HepG2 (cell line): ENCODE measurements at regions not wholly inside any gene's neighbourhood (a gene's known extent, or its start where the extent isn't known, plus 50 kb on each side); places are given as distances from the start of the nearest gene placed in this dataset.

Source experiments
- ATAC-seq: fragments of 200-7000 bp; cut with Tn5 transposase; 3 replicates; pipeline ENCODE4 v1.9.1; 2020; ENCODE audit warnings: mild to moderate bottlenecking, moderate library complexity
- BruUV-seq: library from RNA; stranded (reverse); fragments of 400-500 nt; replicated peaks from 2 replicates; lab custom pipeline; 2021; lab: Mats Ljungman, UMichigan
- CTCF ChIA-PET: fragments of 300-600 bp; formaldehyde crosslinking; extraction: SDS; loops from one replicate; lab custom pipeline; 2021; ENCODE audit warnings: low total read pairs, inconsistent platforms, low intra/inter-chr PET ratio; lab: Yijun Ruan, JAX
- POLR2A ChIA-PET: fragments of 350-600 bp; sonication (Branson Sonifier 250); formaldehyde crosslinking; loops from one replicate; lab custom pipeline; 2020; ENCODE audit warnings: antibody characterized with exemption, inconsistent platforms; lab: Yijun Ruan, JAX
- DNase-seq: peaks from one replicate; pipeline ENCODE4 v3.0.0-alpha.2; 2015; ENCODE audit warnings: low spot score
- FAIRE-seq: peaks from 3 replicates; lab custom pipeline; 2011; peaks lifted over from hg19 to GRCh38; lab: Jason Lieb, UNC
- H2AFZ ChIP-seq: one replicate; pipeline ENCODE4 v1.6.1; 2011; ENCODE audit warnings: low read length, inconsistent platforms
- H3K27ac ChIP-seq: fragments of 300-600 bp; 3 replicates; pipeline ENCODE4 v1.8.0; 2011; ENCODE audit warnings: mixed run types, mild to moderate bottlenecking, mixed read lengths, low read length, inconsistent platforms; ENCODE audit not compliant: insufficient read depth; ENCODE audit errors: extremely low read length
- H3K27me3 ChIP-seq, 2 experiments: fragments of 200-600 bp in 1 of 2; 2 replicates in 1 of 2; 3 replicates in 1 of 2; pipeline versions ENCODE4 v1.6.0 to v1.8.0; 2011; ENCODE audit warnings: low read length in 2 of 2, mild to moderate bottlenecking in 2 of 2, moderate library complexity in 2 of 2, inconsistent platforms in 1 of 2; ENCODE audit not compliant: insufficient read depth in 2 of 2, control insufficient read depth in 1 of 2
- H3K36me3 ChIP-seq, 2 experiments: fragments of 200-600 bp in 1 of 2; replicated peaks in 1 of 2; 2 replicates in 1 of 2; 3 replicates in 1 of 2; pipeline versions ENCODE4 v1.5.1 to v1.8.0; 2011; ENCODE audit warnings: low read length in 2 of 2, inconsistent platforms in 1 of 2; ENCODE audit not compliant: insufficient read depth in 2 of 2, control insufficient read depth in 1 of 2
- H3K4me1 ChIP-seq: 2 replicates; pipeline ENCODE4 v1.5.1; 2012; ENCODE audit warnings: low read length, inconsistent platforms; ENCODE audit not compliant: insufficient read depth
- H3K4me2 ChIP-seq: 2 replicates; pipeline ENCODE4 v1.6.0; 2011; ENCODE audit warnings: low read depth, low read length, inconsistent platforms
- H3K4me3 ChIP-seq, 3 experiments: fragments of 200-600 bp in 1 of 3; sonication (generic), shearing (Covaris generic) in 1 of 3; replicated peaks in 1 of 3; 2 replicates each; pipeline ENCODE4 v1.5.1; 2011 to 2016; ENCODE audit warnings: low read length in 3 of 3, inconsistent platforms in 2 of 3, low read depth in 2 of 3, mild to moderate bottlenecking in 2 of 3, control low read depth in 1 of 3, mixed read lengths in 1 of 3; ENCODE audit not compliant: insufficient read depth in 1 of 3
- H3K79me2 ChIP-seq: one replicate; pipeline ENCODE4 v1.6.1; 2011; ENCODE audit warnings: low read length, inconsistent platforms; ENCODE audit not compliant: insufficient read depth
- H3K9ac ChIP-seq: 2 replicates; pipeline ENCODE4 v1.6.0; 2011; ENCODE audit warnings: mild to moderate bottlenecking, low read depth, low read length, inconsistent platforms; ENCODE audit not compliant: insufficient read depth
- H3K9me3 ChIP-seq: 2 replicates; pipeline ENCODE4 v1.5.1; 2012; ENCODE audit warnings: mild to moderate bottlenecking, low read length
- H4K20me1 ChIP-seq: 2 replicates; pipeline ENCODE4 v1.6.0; 2011; ENCODE audit warnings: inconsistent platforms, mild to moderate bottlenecking, low read length, moderate library complexity; ENCODE audit not compliant: insufficient read depth
- AHR ChIP-seq: IDR thresholded peaks from 2 replicates; pipeline ENCODE4 v1.6.1; 2018; ENCODE audit warnings: missing genetic modification reagents, missing compliant biosample characterization
- CBX1 ChIP-seq: IDR thresholded peaks from one replicate; pipeline ENCODE4 v1.6.1; 2016; ENCODE audit warnings: antibody characterized with exemption, low read depth
- ERF ChIP-seq: IDR thresholded peaks from 2 replicates; pipeline ENCODE4 v1.6.1; 2018; ENCODE audit warnings: missing biosample characterization, missing genetic modification reagents
- FOSL2 ChIP-seq: sonication (generic); formaldehyde crosslinking; IDR thresholded peaks from 2 replicates; pipeline ENCODE4 v1.4.0; 2020; ENCODE audit warnings: missing genetic modification reagents
- GLI4 ChIP-seq: sonication (generic); formaldehyde crosslinking; IDR thresholded peaks from 2 replicates; pipeline ENCODE4 v1.5.1; 2020; ENCODE audit warnings: missing genetic modification reagents, mild to moderate bottlenecking, moderate library complexity, borderline replicate concordance
- HDAC1 ChIP-seq: sonication (generic); formaldehyde crosslinking; IDR thresholded peaks from 2 replicates; pipeline ENCODE4 v1.5.1; 2020; ENCODE audit warnings: mild to moderate bottlenecking, missing genetic modification reagents
- HMG20B ChIP-seq: conservative IDR thresholded peaks from 2 replicates; pipeline ENCODE4 v1.6.1; 2016; ENCODE audit warnings: missing genetic modification reagents, missing compliant biosample characterization
- MYC ChIP-seq: sonication (generic); formaldehyde crosslinking; IDR thresholded peaks from 2 replicates; pipeline ENCODE4 v1.9.0; 2021; ENCODE audit warnings: missing genetic modification reagents, borderline replicate concordance
- NCOA2 ChIP-seq: sonication (generic); formaldehyde crosslinking; IDR thresholded peaks from 2 replicates; pipeline ENCODE4 v1.8.0; 2022; ENCODE audit warnings: inconsistent platforms
- NFKBIZ ChIP-seq: IDR thresholded peaks from 2 replicates; pipeline ENCODE4 v1.6.1; 2018; ENCODE audit warnings: missing genetic modification reagents, missing compliant biosample characterization
- SRSF4 ChIP-seq: fragments of 200-400 bp; formaldehyde crosslinking; IDR thresholded peaks from one replicate; pipeline ENCODE4 v1.6.1; 2018; ENCODE audit warnings: mild to moderate bottlenecking, low read depth, low read length, moderate library complexity; ENCODE audit not compliant: poor library complexity, severe bottlenecking
- THAP8 ChIP-seq: sonication (generic); formaldehyde crosslinking; IDR thresholded peaks from 2 replicates; pipeline ENCODE4 v1.5.1; 2020; ENCODE audit warnings: missing genetic modification reagents, mild to moderate bottlenecking, borderline replicate concordance
- ZBTB7A ChIP-seq: sonication (generic); formaldehyde crosslinking; IDR thresholded peaks from 2 replicates; pipeline ENCODE4 v1.8.0; 2022; ENCODE audit warnings: mild to moderate bottlenecking, missing genetic modification reagents
- ZFP36L1 ChIP-seq: sonication (generic); formaldehyde crosslinking; IDR thresholded peaks from 2 replicates; pipeline ENCODE4 v1.8.0; 2022; ENCODE audit warnings: mild to moderate bottlenecking, missing genetic modification reagents, moderate library complexity
- ZNF160 ChIP-seq: sonication (generic); formaldehyde crosslinking; IDR thresholded peaks from 2 replicates; pipeline ENCODE4 v1.8.0; 2022; ENCODE audit warnings: mild to moderate bottlenecking, inconsistent platforms, missing genetic modification reagents
- ZNF556 ChIP-seq: sonication (generic); formaldehyde crosslinking; IDR thresholded peaks from 2 replicates; pipeline ENCODE4 v1.4.0; 2020; ENCODE audit warnings: mild to moderate bottlenecking, missing genetic modification reagents, borderline replicate concordance
- ZNF747 ChIP-seq: sonication (generic); formaldehyde crosslinking; IDR thresholded peaks from 2 replicates; pipeline ENCODE4 v1.8.1; 2023; ENCODE audit warnings: missing genetic modification reagents, mild to moderate bottlenecking, borderline replicate concordance
- ZNF816 ChIP-seq: sonication (generic); formaldehyde crosslinking; IDR thresholded peaks from 2 replicates; pipeline ENCODE4 v1.8.0; 2022; ENCODE audit warnings: missing genetic modification reagents, mild to moderate bottlenecking, borderline replicate concordance
- WGBS: methylation state at CpG from one replicate; pipeline ENCODE4 v1.1.6; 2017; ENCODE audit warnings: low lambda C conversion rate; 5-methylcytosine and 5-hydroxymethylcytosine counted together
- in situ Hi-C: cut with HindIII; loops from 2 replicates; pipeline ENCODE4 v1.10.0; 2017; ENCODE audit warnings: low pct_unique_long_range_greater_than_20kb; ENCODE audit not compliant: extremely low pct_ligation_motif_present
- intact Hi-C: fragments of 100-400 bp; cut with micrococcal nuclease; formaldehyde crosslinking; loops from one replicate; pipeline ENCODE4 v1.10.0; 2022; ENCODE audit not compliant: unreplicated experiment

DNA sequence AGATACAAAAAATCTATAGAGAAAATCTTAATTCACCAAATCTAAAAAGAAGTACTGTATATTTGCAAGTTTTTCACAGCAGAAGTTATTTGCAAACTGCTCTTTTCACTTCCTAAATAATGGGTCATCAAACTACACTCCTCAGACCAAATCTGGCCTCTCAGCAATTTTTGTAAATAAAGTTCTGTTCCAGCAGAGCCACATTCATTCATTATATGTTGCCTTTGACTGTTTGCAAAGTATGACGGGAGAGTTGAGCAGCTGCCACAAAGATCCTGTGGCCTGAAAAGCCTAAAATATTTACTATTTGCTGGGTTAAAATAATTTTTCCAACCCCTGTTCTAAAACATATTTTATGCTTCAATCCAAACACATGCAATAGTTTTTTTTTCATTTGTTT lies 1222.3 kb upstream of the SEL1L start:
- Histone ChIP-seq H3K4me3 (no peak overlapping the region), H3K9me3 (peaks cover 33% of the 10 kb centered on the region), H3K4me2 (no peak overlapping the region), H3K9ac (no peak overlapping the region), H4K20me1 (no peaks in the 10 kb centered on the region), H2AFZ (no peak overlapping the region), H3K79me2 (no peaks in the 10 kb centered on the region), H3K4me1 (no peaks in the 10 kb centered on the region), H3K36me3 (no peaks in the 10 kb centered on the region), H3K27ac (no peak overlapping the region), H3K27me3 (no peaks in the 10 kb centered on the region)
- intact Hi-C loops (no loop called here), in situ Hi-C loops (no loop called here)
- DNase-seq: no peak
- no TSS peak for BruUV-seq
- ChIA-PET CTCF (no interaction called here), POLR2A (no interaction called here)
- no peak for ATAC-seq
- FAIRE-seq: no peak
- 0% methylated on average over 1 of the region's 1 CpG for WGBS
- no peak for TF ChIP-seq ZFP36L1 (CRISPR knock-in tag)
- no peak for TF ChIP-seq ZNF747 (CRISPR knock-in tag)
- no peak for TF ChIP-seq ZNF160 (CRISPR knock-in tag)
- TF ChIP-seq GLI4 (CRISPR knock-in tag): no peak
- TF ChIP-seq FOSL2 (CRISPR knock-in tag): no peak
- TF ChIP-seq NFKBIZ (CRISPR knock-in tag): no peak
- no peak for TF ChIP-seq ERF (CRISPR knock-in tag)
- TF ChIP-seq HDAC1 (CRISPR knock-in tag): no peak
- no peak for TF ChIP-seq ZNF816
- TF ChIP-seq AHR (CRISPR knock-in tag): no peak
- TF ChIP-seq ZBTB7A (CRISPR knock-in tag): no peak
- TF ChIP-seq ZNF556 (CRISPR knock-in tag): no peak
- no peak for TF ChIP-seq THAP8 (CRISPR knock-in tag)
- TF ChIP-seq NCOA2: no peak
- no peak for TF ChIP-seq MYC
- no peak for TF ChIP-seq SRSF4
- no peak for TF ChIP-seq CBX1
- no peak for TF ChIP-seq HMG20B (CRISPR knock-in tag)
